ENCODE measurements at regions not wholly inside any gene's neighbourhood (a gene's known extent, or its start where the extent isn't known, plus 50 kb on each side); places are given as distances from the start of the nearest gene placed in this dataset.

DNA sequence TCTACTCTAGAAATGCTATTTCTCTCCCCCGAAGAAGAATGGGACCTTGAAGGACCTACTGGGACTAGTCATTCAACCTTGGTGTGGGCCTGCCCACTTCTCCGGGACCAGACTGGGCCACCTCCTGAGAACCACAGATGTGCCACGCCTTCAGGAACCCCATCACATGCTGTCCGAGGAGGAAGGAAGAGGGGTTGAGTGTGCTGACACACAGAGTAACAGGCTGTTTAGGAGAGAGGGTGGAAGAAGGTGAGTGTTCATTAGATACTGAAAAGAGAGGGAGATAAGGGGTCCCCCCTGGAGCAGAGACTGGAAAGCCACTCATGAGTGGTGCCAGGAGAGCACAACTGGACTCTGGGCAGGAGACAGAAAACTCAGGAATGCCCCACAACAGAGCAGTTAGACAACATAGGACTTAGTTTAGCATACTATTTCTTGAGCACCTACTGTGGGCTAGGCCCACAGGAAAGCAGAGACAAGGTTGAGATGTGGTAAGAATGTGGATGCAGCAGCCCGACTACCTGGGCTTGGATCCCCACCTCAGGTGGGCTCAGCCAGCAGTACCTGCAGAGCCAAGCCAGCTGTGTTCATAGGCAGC, 286.4 kb upstream of the NCKAP5 start:
- TF ChIP-seq YY1 (IDR thresholded peaks at IDR 0.05; ENCODE audit: insufficient read depth, insufficient read length) (no peak), ZNF274 (IDR thresholded peaks at IDR 0.05; ENCODE audit: low read depth, low read length) (no peak)
